Esophagus squamous epithelium (tissue), 5 donors: ENCODE measurements at regions not wholly inside any gene's neighbourhood (a gene's known extent, or its start where the extent isn't known, plus 50 kb on each side); places are given as distances from the start of the nearest gene placed in this dataset.

Experiments
- DNase-seq: peaks from one replicate; lab custom pipeline; 2025; lab: John Stamatoyannopoulos, UW
- H3K27ac ChIP-seq, 4 donors: fragments of 200-600 bp; sonication (generic); one replicate each; pipeline ENCODE4 v1.5.1; 2016 to 2019; ENCODE audit warnings: mild to moderate bottlenecking in 1 of 4
- H3K27me3 ChIP-seq, 4 donors: fragments of 200-600 bp; sonication (generic); 1 replicate in 3 of 4; 2 replicates in 1 of 4; pipeline versions ENCODE4 v1.5.1 to v1.6.0; 2017 to 2021; ENCODE audit warnings: antibody characterized with exemption in 1 of 4
- H3K36me3 ChIP-seq, 3 donors: fragments of 200-600 bp; sonication (generic); one replicate each; pipeline ENCODE4 v1.5.1; 2016 to 2019
- H3K4me1 ChIP-seq, 3 donors: fragments of 200-600 bp; sonication (generic); one replicate each; pipeline ENCODE4 v1.5.1; 2017 to 2019
- H3K4me3 ChIP-seq, 4 donors: fragments of 200-600 bp; sonication (generic); 1 replicate in 3 of 4; 2 replicates in 1 of 4; pipeline ENCODE4 v1.5.1; 2016 to 2019; ENCODE audit warnings: mild to moderate bottlenecking in 2 of 4, moderate library complexity in 1 of 4
- H3K9me3 ChIP-seq, 3 donors: fragments of 200-600 bp; sonication (generic); one replicate each; pipeline ENCODE4 v1.5.1; 2016 to 2019
- CTCF ChIP-seq, 6 experiments: fragments of 450-650 bp in 4 of 6; fragments of 200-600 bp in 2 of 6; sonication (generic) in 2 of 6; IDR thresholded peaks; one replicate each; pipeline ENCODE4 v1.5.1; 2016 to 2019; ENCODE audit warnings: antibody characterized with exemption in 6 of 6, mild to moderate bottlenecking in 4 of 6, moderate library complexity in 4 of 6
- POLR2A ChIP-seq, 4 donors: fragments of 450-650 bp; IDR thresholded peaks; one replicate each; pipeline ENCODE4 v1.6.1; 2017; ENCODE audit warnings: antibody characterized with exemption in 4 of 4, mild to moderate bottlenecking in 4 of 4, moderate library complexity in 3 of 4
- WGBS, 2 donors: methylation state at CpG; one replicate each; pipeline ENCODE4 v1.1.5; 2018; 5-methylcytosine and 5-hydroxymethylcytosine counted together
- intact Hi-C: fragments of 100-400 bp; cut with DNase I; formaldehyde crosslinking; loops from one replicate; pipeline ENCODE4 v1.15.0; 2022
- donor health status: DM: yes; HTN: yes; CAD: no.

DNA sequence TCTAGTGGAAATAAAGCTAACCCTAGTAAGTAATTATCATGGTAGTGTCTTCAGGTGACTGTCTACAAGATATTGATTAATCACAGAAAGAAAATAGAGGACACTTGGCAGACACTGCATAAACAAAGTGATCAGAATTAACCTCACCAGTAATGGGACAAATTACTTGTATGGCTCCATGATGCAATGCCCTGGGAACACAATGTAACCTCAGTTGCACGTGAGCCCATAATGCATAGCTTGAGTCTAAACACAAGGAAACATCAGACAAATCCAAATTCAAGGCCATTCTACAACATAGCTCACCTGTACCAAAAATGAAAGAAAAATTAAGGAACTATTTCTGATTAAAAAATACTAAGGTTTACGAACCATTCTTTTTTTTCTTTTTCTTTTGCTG, 92.4 kb upstream of the SSTR4 start:
- peaks cover 0 to 16% (median 0%) of the 10 kb centered on the region in 4 donors for H3K27me3 ChIP-seq
- TF ChIP-seq CTCF (IDR thresholded peaks at IDR 0.05) (no peak), POLR2A (IDR thresholded peaks at IDR 0.05) (no peak)
- WGBS, 2 donors: 86 to 88% methylated on average over 2 of the region's 2 CpGs

DNA sequence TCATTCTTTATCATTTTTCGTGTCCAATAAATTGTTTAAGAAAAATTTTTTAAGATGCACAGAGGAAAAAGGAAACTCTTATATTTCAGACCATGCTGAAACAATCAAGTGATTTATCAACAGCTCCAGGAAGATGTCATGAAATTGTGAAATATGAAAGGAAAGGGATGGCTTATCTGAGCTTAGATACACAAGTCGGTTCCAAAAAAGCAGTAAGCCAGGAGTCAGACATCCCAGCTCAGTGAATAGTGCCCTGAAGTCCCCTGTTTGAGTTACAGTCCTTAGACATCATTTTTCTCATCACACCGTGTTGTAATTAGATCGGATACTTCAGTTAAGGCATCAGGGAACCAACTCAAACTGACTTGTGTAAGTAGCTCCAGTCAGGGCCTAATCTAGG, 91.0 kb upstream of the SSTR4 start:
- no peak for DNase-seq
- 38 to 58% methylated on average over 4 of the region's 4 CpGs for WGBS, 2 donors
- Histone ChIP-seq H3K4me3 (no peak overlapping the region), H3K9me3 (no peaks in the 10 kb centered on the region), H3K27me3 (peaks cover 0 to 16% (median 0%) of the 10 kb centered on the region in 4 donors), H3K4me1 (no peaks in the 10 kb centered on the region), H3K27ac (no peak overlapping the region), H3K36me3 (no peaks in the 10 kb centered on the region)
- no peak for TF ChIP-seq POLR2A (IDR thresholded peaks at IDR 0.05)
- TF ChIP-seq CTCF (IDR thresholded peaks at IDR 0.05): no peak
- intact Hi-C loops: loop anchor here (10.0 kb wide), 1 partner anchor 49 kb away; no protein-coding TSS in a partner anchor

More for the DNA sequence above, 92.4 kb upstream of the SSTR4 start:
- DNase-seq: no peak
- Histone ChIP-seq H3K4me3 (no peak overlapping the region), H3K9me3 (no peaks in the 10 kb centered on the region), H3K36me3 (no peaks in the 10 kb centered on the region), H3K27ac (no peak overlapping the region), H3K4me1 (no peaks in the 10 kb centered on the region)
- intact Hi-C loops: loop anchor here (10.0 kb wide), 1 partner anchor 48 kb away; no protein-coding TSS in a partner anchor

DNA sequence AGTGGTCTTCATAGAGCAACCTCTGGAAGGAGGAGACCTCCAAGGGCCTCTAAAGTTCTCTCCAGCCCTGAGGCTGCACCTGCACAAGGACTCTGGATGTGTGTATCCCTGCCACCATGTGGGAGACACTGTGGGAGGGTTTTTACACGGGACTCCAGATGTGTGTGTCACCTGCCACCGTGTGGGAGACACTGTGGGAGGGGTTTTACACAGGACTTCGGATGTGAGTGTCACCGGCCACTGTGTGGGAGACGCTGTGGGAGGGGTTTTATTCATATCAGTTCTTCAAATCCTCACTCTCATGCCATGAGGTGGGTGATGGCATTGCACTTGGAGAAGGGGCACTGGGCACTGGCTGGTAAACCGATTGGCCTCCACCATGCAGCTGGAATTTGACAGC, 90.2 kb upstream of the SSTR4 start:
- TF ChIP-seq POLR2A (IDR thresholded peaks at IDR 0.05): no peak
- TF ChIP-seq CTCF (IDR thresholded peaks at IDR 0.05): no peak
- Histone ChIP-seq H3K36me3 (no peaks in the 10 kb centered on the region), H3K4me3 (no peak overlapping the region), H3K4me1 (no peaks in the 10 kb centered on the region), H3K27me3 (peaks cover 0 to 16% (median 0%) of the 10 kb centered on the region in 4 donors), H3K9me3 (no peaks in the 10 kb centered on the region), H3K27ac (no peak overlapping the region)
- no peak for DNase-seq
- WGBS, 2 donors: 88 to 93% methylated on average over 3 to 6 of the region's 6 CpGs
- intact Hi-C loops: loop anchor here (10.0 kb wide), 1 partner anchor 50 kb away; no protein-coding TSS in a partner anchor

DNA sequence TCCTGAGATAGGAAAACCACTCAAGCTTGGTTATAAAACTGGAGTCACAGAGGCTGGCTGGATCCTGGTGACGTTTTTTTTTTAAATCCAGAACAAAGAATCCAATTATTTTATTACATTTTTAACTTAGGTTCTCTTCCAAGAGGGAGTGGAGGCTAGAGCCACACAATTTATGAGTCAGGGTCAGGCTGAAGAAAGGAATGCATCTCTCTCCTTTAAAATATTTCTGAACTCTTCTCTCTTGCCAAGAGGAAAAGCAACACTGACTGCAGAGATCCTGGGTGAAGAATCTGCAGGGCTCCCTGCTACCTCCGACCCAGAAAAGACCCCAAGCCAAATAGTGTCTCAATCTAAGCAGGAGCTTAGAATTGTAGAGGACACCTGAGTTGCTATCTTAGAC, 88.5 kb upstream of the SSTR4 start:
- no peak overlapping the region for H3K4me3 ChIP-seq
- intact Hi-C loops: loop anchor here (10.0 kb wide), 1 partner anchor 52 kb away; no protein-coding TSS in a partner anchor
- no peaks in the 10 kb centered on the region for H3K9me3 ChIP-seq
- TF ChIP-seq CTCF (IDR thresholded peaks at IDR 0.05) (no peak), POLR2A (IDR thresholded peaks at IDR 0.05) (no peak)
- H3K36me3 ChIP-seq: no peaks in the 10 kb centered on the region
- H3K27ac ChIP-seq: no peak overlapping the region
- no peaks in the 10 kb centered on the region for H3K4me1 ChIP-seq
- H3K27me3 ChIP-seq: peaks cover 0 to 16% (median 0%) of the 10 kb centered on the region in 4 donors
- 45 to 60% methylated on average over 2 of the region's 2 CpGs for WGBS, 2 donors
- DNase-seq: no peak

DNA sequence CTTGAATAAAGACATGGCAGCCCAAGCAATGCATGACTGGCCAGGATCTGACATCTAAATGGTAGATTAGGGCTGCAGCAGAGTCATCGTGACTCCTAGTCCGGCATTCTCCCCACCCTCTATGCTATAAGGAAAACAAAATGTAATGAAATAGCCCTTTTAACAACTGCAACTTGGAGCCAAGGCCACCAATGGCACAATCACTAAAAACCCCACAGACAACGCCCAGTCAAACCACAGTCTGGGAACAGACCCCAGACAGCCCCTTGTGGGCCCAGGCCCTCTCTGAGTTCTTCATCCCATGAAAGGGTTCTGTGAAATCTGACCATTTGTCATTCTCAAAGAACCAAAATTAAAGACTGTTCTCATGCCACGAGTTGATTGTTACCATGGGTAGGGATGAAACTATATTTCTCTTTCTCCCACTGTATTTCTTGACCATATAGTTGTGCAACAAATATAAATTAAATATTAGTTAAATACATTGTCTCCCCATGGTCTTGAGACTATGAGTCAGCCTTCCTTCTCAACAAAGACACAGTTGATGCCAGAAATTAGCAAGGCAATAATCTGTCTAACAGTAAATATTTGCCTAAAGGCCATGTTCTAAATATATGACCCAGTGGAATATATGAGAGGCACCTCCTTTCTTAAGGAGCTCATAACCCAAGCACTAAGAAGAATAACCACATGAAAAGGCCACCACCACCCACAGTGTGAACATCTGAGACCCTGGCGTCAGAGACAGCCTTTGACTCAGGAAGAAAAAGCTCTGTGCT, 85.6 kb upstream of the SSTR4 start:
- Histone ChIP-seq H3K9me3 (no peaks in the 10 kb centered on the region), H3K4me3 (no peak overlapping the region), H3K27ac (no peak overlapping the region), H3K27me3 (peaks cover 0 to 16% (median 0%) of the 10 kb centered on the region in 4 donors), H3K36me3 (no peaks in the 10 kb centered on the region), H3K4me1 (no peaks in the 10 kb centered on the region)
- intact Hi-C loops: loop anchor here (10.0 kb wide), 1 partner anchor 55 kb away; no protein-coding TSS in a partner anchor
- WGBS, 2 donors: 70 to 72% methylated on average over 5 of the region's 5 CpGs
- TF ChIP-seq CTCF (IDR thresholded peaks at IDR 0.05): no peak
- no peak for TF ChIP-seq POLR2A (IDR thresholded peaks at IDR 0.05)
- DNase-seq: no peak
